Neural cell (in vitro differentiated cells): ENCODE measurements at regions not wholly inside any gene's neighbourhood (a gene's known extent, or its start where the extent isn't known, plus 50 kb on each side); places are given as distances from the start of the nearest gene placed in this dataset.

Source experiments
- EP300 ChIP-seq: fragments of 450-650 bp; conservative IDR thresholded peaks from 2 replicates; pipeline ENCODE4 v1.6.1; 2014; ENCODE audit warnings: antibody characterized with exemption, mild to moderate bottlenecking, moderate library complexity; ENCODE audit not compliant: poor library complexity, severe bottlenecking
- POLR2AphosphoS5 ChIP-seq: IDR thresholded peaks from 2 replicates; pipeline ENCODE4 v1.6.1; 2012
- TF ChIP-seq, protein P1 (sequence below): fragments of 450-650 bp; IDR thresholded peaks from 2 replicates; pipeline ENCODE4 v1.5.1; 2014; ENCODE audit warnings: antibody characterized with exemption, mild to moderate bottlenecking, moderate library complexity; ENCODE audit not compliant: poor library complexity, severe bottlenecking
- TF ChIP-seq, protein P2 (sequence below): IDR thresholded peaks from 2 replicates; pipeline ENCODE4 v1.6.1; 2012; ENCODE audit warnings: borderline replicate concordance

DNA sequence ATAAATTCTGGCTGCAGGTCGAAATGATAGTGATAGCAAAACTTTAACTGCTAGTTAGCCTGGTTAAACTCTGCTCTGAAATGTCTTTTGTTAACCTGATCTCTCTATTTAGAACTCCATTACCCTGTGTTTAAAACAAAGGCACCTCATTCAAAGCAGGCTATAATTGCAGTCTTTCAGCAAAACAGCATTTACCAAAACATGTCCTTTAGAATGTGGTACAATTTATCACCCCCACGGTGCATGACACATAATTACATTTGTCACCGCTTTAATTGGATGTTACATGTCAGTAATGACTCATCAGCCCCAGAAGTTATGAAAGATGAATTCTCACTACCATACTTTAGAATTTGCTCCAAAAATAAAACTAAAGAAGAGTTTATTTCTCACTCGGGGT lies 295.4 kb downstream of the TOX3 start:
- TF ChIP-seq, protein P1, sequence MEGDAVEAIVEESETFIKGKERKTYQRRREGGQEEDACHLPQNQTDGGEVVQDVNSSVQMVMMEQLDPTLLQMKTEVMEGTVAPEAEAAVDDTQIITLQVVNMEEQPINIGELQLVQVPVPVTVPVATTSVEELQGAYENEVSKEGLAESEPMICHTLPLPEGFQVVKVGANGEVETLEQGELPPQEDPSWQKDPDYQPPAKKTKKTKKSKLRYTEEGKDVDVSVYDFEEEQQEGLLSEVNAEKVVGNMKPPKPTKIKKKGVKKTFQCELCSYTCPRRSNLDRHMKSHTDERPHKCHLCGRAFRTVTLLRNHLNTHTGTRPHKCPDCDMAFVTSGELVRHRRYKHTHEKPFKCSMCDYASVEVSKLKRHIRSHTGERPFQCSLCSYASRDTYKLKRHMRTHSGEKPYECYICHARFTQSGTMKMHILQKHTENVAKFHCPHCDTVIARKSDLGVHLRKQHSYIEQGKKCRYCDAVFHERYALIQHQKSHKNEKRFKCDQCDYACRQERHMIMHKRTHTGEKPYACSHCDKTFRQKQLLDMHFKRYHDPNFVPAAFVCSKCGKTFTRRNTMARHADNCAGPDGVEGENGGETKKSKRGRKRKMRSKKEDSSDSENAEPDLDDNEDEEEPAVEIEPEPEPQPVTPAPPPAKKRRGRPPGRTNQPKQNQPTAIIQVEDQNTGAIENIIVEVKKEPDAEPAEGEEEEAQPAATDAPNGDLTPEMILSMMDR: no peak
- no peak for TF ChIP-seq POLR2AphosphoS5
- TF ChIP-seq, protein P2, sequence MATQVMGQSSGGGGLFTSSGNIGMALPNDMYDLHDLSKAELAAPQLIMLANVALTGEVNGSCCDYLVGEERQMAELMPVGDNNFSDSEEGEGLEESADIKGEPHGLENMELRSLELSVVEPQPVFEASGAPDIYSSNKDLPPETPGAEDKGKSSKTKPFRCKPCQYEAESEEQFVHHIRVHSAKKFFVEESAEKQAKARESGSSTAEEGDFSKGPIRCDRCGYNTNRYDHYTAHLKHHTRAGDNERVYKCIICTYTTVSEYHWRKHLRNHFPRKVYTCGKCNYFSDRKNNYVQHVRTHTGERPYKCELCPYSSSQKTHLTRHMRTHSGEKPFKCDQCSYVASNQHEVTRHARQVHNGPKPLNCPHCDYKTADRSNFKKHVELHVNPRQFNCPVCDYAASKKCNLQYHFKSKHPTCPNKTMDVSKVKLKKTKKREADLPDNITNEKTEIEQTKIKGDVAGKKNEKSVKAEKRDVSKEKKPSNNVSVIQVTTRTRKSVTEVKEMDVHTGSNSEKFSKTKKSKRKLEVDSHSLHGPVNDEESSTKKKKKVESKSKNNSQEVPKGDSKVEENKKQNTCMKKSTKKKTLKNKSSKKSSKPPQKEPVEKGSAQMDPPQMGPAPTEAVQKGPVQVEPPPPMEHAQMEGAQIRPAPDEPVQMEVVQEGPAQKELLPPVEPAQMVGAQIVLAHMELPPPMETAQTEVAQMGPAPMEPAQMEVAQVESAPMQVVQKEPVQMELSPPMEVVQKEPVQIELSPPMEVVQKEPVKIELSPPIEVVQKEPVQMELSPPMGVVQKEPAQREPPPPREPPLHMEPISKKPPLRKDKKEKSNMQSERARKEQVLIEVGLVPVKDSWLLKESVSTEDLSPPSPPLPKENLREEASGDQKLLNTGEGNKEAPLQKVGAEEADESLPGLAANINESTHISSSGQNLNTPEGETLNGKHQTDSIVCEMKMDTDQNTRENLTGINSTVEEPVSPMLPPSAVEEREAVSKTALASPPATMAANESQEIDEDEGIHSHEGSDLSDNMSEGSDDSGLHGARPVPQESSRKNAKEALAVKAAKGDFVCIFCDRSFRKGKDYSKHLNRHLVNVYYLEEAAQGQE: no peak
- no peak for TF ChIP-seq EP300
